MM.1S (cell line): ENCODE measurements at regions not wholly inside any gene's neighbourhood (a gene's known extent, or its start where the extent isn't known, plus 50 kb on each side); places are given as distances from the start of the nearest gene placed in this dataset.

Experiments used
- DNase-seq: peaks from one replicate; pipeline ENCODE4 v3.0.0-alpha.2; 2015
- H2AFZ ChIP-seq: fragments of 300-600 bp; sonication (generic); 2 replicates; pipeline ENCODE4 v1.6.0; 2016; ENCODE audit warnings: antibody characterized with exemption, low read length
- H3F3A ChIP-seq: fragments of 300-600 bp; sonication (generic); 2 replicates; pipeline ENCODE4 v1.6.1; 2016; ENCODE audit warnings: mild to moderate bottlenecking, antibody characterized with exemption, low read length, moderate library complexity, mixed read lengths; ENCODE audit not compliant: insufficient read depth
- H3K27ac ChIP-seq: fragments of 300-600 bp; sonication (generic); 2 replicates; pipeline ENCODE4 v1.5.1; 2016; ENCODE audit warnings: mild to moderate bottlenecking, low read length
- H3K27me3 ChIP-seq: fragments of 300-600 bp; sonication (generic); replicated peaks from 2 replicates; pipeline ENCODE4 v1.6.0; 2016; ENCODE audit warnings: low read length; ENCODE audit not compliant: insufficient read depth
- H3K36me3 ChIP-seq: fragments of 300-600 bp; sonication (generic); replicated peaks from 2 replicates; pipeline ENCODE4 v1.6.1; 2016; ENCODE audit warnings: mild to moderate bottlenecking, low read length, mixed read lengths; ENCODE audit not compliant: insufficient read depth
- H3K4me1 ChIP-seq: fragments of 300-600 bp; sonication (generic); 2 replicates; pipeline ENCODE4 v1.6.1; 2016; ENCODE audit warnings: low read length, mixed read lengths
- H3K4me2 ChIP-seq: fragments of 300-600 bp; sonication (generic); 2 replicates; pipeline ENCODE4 v1.6.0; 2016; ENCODE audit warnings: low read depth, low read length
- H3K4me3 ChIP-seq: fragments of 300-600 bp; sonication (generic); 2 replicates; pipeline ENCODE4 v1.5.1; 2016; ENCODE audit warnings: low read length, mixed read lengths
- H3K79me2 ChIP-seq: fragments of 300-600 bp; sonication (generic); 2 replicates; pipeline ENCODE4 v1.6.1; 2016; ENCODE audit warnings: mixed run types, low read length, mixed read lengths
- H3K9ac ChIP-seq: fragments of 300-600 bp; sonication (generic); 2 replicates; pipeline ENCODE4 v1.6.1; 2016; ENCODE audit warnings: low read length, mixed read lengths
- H3K9me2 ChIP-seq: fragments of 300-600 bp; sonication (generic); replicated peaks from 2 replicates; pipeline ENCODE4 v1.6.1; 2016; ENCODE audit warnings: mild to moderate bottlenecking, low read length, mixed read lengths; ENCODE audit not compliant: insufficient read depth
- H3K9me3 ChIP-seq: fragments of 300-600 bp; sonication (generic); replicated peaks from 2 replicates; pipeline ENCODE4 v1.6.1; 2016; ENCODE audit warnings: mild to moderate bottlenecking, low read length, mixed read lengths; ENCODE audit not compliant: insufficient read depth
- H4K20me1 ChIP-seq: fragments of 300-600 bp; sonication (generic); 2 replicates; pipeline ENCODE4 v1.6.1; 2016; ENCODE audit warnings: mild to moderate bottlenecking, low read length, moderate library complexity, mixed read lengths; ENCODE audit not compliant: insufficient read depth
- CTCF ChIP-seq: fragments of 300-600 bp; sonication (generic); IDR thresholded peaks from 2 replicates; pipeline ENCODE4 v1.5.1; 2016; ENCODE audit warnings: antibody characterized with exemption, low read length, mixed read lengths
- EZH2 ChIP-seq: fragments of 300-600 bp; sonication (generic); optimal IDR thresholded peaks from 2 replicates; pipeline ENCODE3; 2017; ENCODE audit warnings: low read depth, mild to moderate bottlenecking, antibody characterized with exemption, low read length, mixed read lengths
- EZH2phosphoT487 ChIP-seq: fragments of 300-600 bp; sonication (generic); IDR thresholded peaks from 2 replicates; pipeline ENCODE4 v1.6.1; 2018; ENCODE audit warnings: antibody characterized with exemption, low read length

GRCh38 chr2:217150236-217150635 lies 290.4 kb upstream of the TNP1 start:
- no peaks in the 10 kb centered on the region for H3K9me3 ChIP-seq
- no peak for DNase-seq
- no peak overlapping the region for H3K4me3 ChIP-seq
- no peaks in the 10 kb centered on the region for H3K27me3 ChIP-seq
- no peaks in the 10 kb centered on the region for H3F3A ChIP-seq
- H3K36me3 ChIP-seq = no peaks in the 10 kb centered on the region
- no peak overlapping the region for H3K9ac ChIP-seq
- no peak overlapping the region for H2AFZ ChIP-seq
- no peaks in the 10 kb centered on the region for H4K20me1 ChIP-seq
- H3K4me1 ChIP-seq = no peaks in the 10 kb centered on the region
- H3K4me2 ChIP-seq = no peak overlapping the region
- TF ChIP-seq EZH2 = no peak
- TF ChIP-seq CTCF = no peak
- TF ChIP-seq EZH2phosphoT487 = no peak
- H3K79me2 ChIP-seq = no peaks in the 10 kb centered on the region
- H3K9me2 ChIP-seq = no peaks in the 10 kb centered on the region
- H3K27ac ChIP-seq = no peak overlapping the region

GRCh38 chr2:217149087-217149660 lies 289.3 kb upstream of the TNP1 start:
- H3K27me3 ChIP-seq = no peaks in the 10 kb centered on the region
- no peaks in the 10 kb centered on the region for H3K9me3 ChIP-seq
- H4K20me1 ChIP-seq = no peaks in the 10 kb centered on the region
- H3K4me2 ChIP-seq = no peak overlapping the region
- H2AFZ ChIP-seq = no peak overlapping the region
- TF ChIP-seq EZH2 = no peak
- no peak for TF ChIP-seq EZH2phosphoT487
- no peak for TF ChIP-seq CTCF
- no peak overlapping the region for H3K27ac ChIP-seq
- no peaks in the 10 kb centered on the region for H3K36me3 ChIP-seq
- no peaks in the 10 kb centered on the region for H3K9me2 ChIP-seq
- H3F3A ChIP-seq = no peaks in the 10 kb centered on the region
- no peaks in the 10 kb centered on the region for H3K4me1 ChIP-seq
- no peaks in the 10 kb centered on the region for H3K79me2 ChIP-seq
- H3K4me3 ChIP-seq = no peak overlapping the region
- no peak for DNase-seq
- H3K9ac ChIP-seq = no peak overlapping the region

GRCh38 chr2:217147818-217148217 lies 288.0 kb upstream of the TNP1 start:
- no peaks in the 10 kb centered on the region for H3K9me3 ChIP-seq
- no peak overlapping the region for H3K27ac ChIP-seq
- no peak for TF ChIP-seq CTCF
- no peak for TF ChIP-seq EZH2phosphoT487
- no peak for TF ChIP-seq EZH2
- no peak for DNase-seq
- no peaks in the 10 kb centered on the region for H3K9me2 ChIP-seq
- no peaks in the 10 kb centered on the region for H3K36me3 ChIP-seq
- H3K4me3 ChIP-seq = no peak overlapping the region
- no peak overlapping the region for H3K9ac ChIP-seq
- no peak overlapping the region for H3K4me2 ChIP-seq
- H3F3A ChIP-seq = no peaks in the 10 kb centered on the region
- H3K79me2 ChIP-seq = no peaks in the 10 kb centered on the region
- no peaks in the 10 kb centered on the region for H4K20me1 ChIP-seq
- no peak overlapping the region for H2AFZ ChIP-seq
- no peaks in the 10 kb centered on the region for H3K4me1 ChIP-seq
- H3K27me3 ChIP-seq = no peaks in the 10 kb centered on the region
